Neural progenitor cell (in vitro differentiated cells): ENCODE measurements at regions not wholly inside any gene's neighbourhood (a gene's known extent, or its start where the extent isn't known, plus 50 kb on each side); places are given as distances from the start of the nearest gene placed in this dataset.

Source experiments
- EZH2 ChIP-seq: fragments of 200-600 bp; sonication (generic); IDR thresholded peaks from 2 replicates; pipeline ENCODE4 v1.6.1; 2017; ENCODE audit warnings: antibody characterized with exemption, mild to moderate bottlenecking, moderate library complexity
- TF ChIP-seq, protein P1 (sequence below): fragments of 200-600 bp; sonication (generic); IDR thresholded peaks from 2 replicates; pipeline ENCODE4 v1.5.1; 2017; ENCODE audit warnings: antibody characterized with exemption, mild to moderate bottlenecking

DNA sequence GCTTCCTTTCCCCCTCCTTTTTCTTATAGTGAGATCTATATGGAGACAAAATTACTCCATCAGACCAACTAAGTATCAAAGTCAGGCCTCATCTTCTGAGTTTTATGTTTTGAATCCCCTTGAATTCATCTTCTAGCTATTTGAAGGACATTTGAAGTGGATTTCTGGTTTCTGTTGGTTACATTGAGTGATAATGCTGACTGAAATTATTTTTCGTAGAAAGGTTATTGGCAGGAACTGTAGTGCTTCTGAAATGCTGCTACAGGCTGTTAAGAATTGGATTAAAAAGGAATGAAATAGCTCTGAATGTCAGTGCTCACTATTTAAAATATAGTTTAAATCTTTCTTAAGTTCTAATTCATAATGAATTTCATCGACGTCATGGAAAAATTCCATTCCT is 361.0 kb upstream of the TMEFF2 start:
- TF ChIP-seq, protein P1, sequence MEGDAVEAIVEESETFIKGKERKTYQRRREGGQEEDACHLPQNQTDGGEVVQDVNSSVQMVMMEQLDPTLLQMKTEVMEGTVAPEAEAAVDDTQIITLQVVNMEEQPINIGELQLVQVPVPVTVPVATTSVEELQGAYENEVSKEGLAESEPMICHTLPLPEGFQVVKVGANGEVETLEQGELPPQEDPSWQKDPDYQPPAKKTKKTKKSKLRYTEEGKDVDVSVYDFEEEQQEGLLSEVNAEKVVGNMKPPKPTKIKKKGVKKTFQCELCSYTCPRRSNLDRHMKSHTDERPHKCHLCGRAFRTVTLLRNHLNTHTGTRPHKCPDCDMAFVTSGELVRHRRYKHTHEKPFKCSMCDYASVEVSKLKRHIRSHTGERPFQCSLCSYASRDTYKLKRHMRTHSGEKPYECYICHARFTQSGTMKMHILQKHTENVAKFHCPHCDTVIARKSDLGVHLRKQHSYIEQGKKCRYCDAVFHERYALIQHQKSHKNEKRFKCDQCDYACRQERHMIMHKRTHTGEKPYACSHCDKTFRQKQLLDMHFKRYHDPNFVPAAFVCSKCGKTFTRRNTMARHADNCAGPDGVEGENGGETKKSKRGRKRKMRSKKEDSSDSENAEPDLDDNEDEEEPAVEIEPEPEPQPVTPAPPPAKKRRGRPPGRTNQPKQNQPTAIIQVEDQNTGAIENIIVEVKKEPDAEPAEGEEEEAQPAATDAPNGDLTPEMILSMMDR, result no peak
- no peak for TF ChIP-seq EZH2
